Hematopoietic multipotent progenitor cell treated with erythropoietin and hydrocortisone succinate and interleukin-3 and kit ligand, for 17 days (in vitro differentiated cells): ENCODE measurements at regions not wholly inside any gene's neighbourhood (a gene's known extent, or its start where the extent isn't known, plus 50 kb on each side); places are given as distances from the start of the nearest gene placed in this dataset.
"Not testable (repeated sequence)": the region's sequence is repeated elsewhere in the genome, so short reads cannot be mapped to it uniquely, and the experiment has no call there.

Source experiments
- DNase-seq: peaks from one replicate; pipeline ENCODE4 v3.0.0-alpha.2; 2015; ENCODE audit warnings: low spot score

DNA sequence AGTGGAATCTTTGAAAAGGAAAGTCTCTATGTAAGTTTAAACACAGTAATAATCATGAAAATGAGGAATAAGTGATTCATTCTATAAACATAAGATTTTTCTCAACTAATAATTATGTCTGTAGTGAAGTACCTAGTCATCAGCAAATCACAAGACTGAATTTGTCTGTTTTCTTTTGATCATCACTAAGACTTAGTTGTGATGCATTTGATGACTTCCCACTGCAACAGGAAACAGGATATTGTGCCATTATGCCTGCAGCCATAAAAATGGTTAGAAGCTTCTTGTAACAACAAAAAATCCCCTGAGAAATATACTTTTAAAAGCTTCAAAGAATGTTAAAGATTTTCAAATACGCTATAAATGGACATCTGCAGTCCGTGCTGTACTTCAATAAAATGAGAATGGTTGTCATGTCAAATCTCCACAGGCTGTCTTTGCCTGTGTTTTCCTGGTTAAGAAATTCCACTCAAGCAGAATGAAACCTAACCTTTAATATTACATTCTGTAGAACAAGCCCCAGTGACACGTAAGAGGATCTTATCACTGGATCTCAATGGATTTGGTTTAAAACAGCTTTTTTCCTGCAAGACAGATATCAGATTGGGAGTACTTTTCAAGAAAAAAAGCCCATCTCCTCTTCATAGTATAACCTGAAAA, 1262.3 kb upstream of the PHF14 start:
- no peak for DNase-seq

DNA sequence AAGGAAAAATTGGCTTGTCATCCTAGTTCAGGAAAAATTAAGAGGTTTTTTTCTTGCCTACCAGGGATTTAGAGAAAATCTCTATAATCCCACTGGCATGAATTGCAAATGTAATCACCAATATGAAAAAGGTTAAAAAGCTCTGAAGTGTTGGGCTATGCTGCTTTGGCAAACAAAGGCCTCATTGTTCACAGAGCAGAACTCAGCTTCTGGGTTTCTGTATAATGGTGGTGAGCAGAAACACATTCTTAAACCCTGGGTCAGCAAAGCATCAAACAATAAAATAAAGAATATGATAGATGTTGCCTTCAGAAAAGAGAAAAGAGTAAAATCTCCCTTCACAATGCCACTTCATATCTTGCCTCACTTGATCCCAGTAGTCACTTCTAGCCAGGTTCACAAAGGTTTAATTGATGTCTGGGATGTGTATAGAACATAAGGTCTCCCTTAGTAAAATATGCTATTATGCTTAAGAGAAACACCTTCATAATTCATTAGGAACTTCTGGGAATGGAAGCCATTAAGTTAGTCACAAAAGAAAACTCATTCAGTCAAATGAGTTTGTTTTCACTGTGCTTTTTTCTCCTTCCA, 1255.5 kb upstream of the PHF14 start:
- DNase-seq: no peak

GRCh38 chr7:9719303-9719702, 1254.4 kb upstream of the PHF14 start:
- no peak for DNase-seq

DNA sequence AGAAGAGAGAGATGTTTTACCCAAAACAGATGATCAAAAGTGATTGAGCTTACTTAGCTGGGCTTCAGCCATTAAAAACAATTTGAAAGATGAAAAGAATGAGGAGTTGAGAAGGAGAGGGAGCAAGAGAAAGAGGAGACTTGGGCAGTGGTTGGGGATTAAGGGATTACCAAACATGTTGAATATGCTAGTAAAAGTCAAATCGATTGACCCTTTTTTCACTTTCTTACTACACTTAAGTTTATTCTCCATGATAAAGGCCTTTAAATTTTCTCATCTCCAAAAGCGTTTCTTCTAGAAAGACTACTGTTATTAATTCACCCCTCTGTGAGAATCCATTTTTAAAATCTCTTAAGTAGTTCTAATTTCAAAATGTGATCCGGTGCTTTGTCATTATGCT, 1254.0 kb upstream of the PHF14 start:
- no peak for DNase-seq

GRCh38 chr7:9725940-9726663, 1247.6 kb upstream of the PHF14 start:
- DNase-seq: not testable (repeated sequence)

DNA sequence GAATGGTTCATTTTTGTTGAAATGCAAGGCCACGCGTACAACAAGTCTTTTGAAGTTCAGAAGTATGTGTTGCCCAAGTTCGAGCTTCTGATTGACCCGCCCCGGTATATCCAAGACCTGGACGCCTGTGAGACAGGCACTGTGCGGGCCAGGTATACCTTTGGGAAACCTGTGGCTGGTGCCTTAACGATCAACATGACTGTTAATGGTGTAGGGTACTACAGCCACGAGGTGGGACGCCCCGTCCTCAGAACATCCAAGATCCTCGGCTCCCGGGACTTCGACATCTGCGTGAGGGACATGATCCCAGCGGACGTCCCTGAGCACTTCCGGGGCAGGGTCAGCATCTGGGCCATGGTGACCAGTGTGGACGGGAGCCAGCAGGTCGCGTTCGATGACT, 1246.9 kb upstream of the PHF14 start:
- DNase-seq: not testable (repeated sequence)

GRCh38 chr7:9727467-9727869, 1246.2 kb upstream of the PHF14 start:
- DNase-seq: not testable (repeated sequence)

DNA sequence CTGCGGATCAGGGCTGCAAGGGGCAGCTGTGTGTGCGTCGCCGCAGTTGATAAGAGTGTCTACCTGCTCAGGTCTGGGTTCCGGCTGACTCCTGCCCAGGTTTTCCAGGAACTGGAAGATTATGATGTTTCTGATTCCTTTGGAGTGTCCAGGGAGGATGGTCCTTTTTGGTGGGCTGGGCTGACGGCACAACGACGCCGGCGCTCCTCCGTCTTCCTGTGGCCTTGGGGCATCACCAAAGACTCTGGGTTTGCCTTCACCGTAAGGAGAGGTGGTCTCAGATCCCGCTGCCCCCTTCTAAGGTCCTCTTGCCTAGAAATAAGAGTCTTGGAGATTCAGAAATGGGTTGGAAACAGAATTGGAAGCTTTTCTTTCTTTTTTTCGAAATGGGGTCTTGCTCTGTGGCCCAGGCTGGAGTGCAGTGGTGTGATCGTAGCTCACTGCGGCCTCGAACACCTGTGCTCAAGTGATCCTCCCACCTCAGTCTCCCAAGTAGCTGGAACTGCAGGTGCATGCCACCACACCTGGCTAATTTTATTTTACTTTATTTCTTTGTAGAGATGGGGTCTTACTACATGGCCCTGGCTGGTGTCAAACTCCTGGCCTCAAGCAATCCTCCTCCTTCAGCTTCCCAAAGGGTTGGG, 1245.5 kb upstream of the PHF14 start:
- DNase-seq: not testable (repeated sequence)

DNA sequence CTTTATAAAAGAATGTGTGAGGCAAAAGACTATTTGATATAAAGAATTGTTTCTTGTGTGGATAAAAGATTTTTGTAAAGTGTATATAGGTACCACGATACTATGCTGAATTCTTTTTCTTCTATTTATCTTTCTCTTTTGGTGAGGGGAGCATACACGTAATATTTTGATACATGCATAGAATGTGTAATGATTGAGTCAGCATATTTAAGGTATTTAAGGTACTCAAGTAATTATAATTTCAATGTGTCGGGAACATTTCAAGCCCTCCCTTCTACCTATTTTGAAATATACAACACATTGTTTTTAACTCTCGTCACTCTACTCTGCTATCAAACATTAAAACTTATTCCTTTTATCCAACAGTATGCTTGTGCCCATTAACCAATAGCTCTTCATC, 1221.6 kb upstream of the PHF14 start:
- no peak for DNase-seq

DNA sequence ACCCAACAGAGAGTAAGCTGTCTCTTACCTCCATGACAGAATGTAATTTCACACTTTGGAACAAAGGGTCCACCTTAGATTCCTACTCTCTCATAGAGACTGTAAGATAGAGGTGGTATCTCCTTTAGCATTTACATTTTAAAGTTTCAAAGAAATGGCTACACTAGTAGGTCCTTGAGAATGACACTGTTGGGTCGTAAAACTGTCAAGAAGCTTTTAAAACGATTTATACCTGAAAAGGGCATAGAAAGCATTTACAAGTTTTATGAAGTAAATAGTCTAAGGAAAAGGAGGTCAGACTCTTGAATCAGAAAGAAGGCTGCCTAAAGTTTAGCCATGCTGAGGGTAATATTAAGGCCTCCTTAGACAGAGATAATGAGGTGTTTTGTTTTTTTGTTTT, 1212.4 kb upstream of the PHF14 start:
- DNase-seq: no peak

DNA sequence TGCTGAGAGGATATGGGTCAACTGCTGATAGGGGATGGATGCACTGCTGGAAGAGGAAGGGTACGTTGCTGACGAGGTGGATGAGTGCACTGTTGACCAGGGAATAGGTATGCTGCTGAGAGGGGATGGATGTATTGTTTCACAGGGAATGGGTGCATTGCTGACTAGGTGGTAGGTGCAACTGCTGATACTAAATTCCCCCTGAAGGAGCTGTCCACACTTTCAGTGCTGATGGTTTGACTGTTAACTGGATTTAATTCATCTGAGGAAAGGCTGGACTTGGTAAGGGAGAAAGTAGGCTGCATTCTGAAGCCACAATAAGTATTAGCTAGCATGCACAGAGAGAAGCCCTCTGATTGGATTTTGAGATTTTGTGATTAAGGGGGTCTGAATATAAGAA, 1196.8 kb upstream of the PHF14 start:
- DNase-seq: no peak

- DNase-seq: no peak
These were observed 1195.3 kb upstream of the PHF14 start for GRCh38 chr7:9778367-9778766.

DNA sequence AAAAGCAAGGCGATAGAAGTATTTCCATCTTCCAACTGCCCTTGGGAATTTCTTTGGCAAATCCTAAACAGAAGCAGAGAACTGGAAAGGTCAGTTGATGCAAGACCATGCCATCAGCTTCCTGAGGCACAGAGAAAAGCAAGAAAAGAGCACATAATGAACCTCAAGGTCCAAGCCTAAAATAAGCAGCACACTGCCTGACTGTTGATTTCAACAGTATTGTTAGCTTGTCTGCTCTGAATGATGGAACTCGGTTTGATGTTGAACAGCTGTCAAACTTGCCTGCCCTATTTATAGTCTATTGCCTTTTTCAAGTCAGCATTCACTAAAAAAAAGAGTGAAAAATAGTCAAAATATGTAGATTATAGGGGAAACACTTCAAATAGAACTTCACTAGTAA, 1192.0 kb upstream of the PHF14 start:
- DNase-seq: no peak

DNA sequence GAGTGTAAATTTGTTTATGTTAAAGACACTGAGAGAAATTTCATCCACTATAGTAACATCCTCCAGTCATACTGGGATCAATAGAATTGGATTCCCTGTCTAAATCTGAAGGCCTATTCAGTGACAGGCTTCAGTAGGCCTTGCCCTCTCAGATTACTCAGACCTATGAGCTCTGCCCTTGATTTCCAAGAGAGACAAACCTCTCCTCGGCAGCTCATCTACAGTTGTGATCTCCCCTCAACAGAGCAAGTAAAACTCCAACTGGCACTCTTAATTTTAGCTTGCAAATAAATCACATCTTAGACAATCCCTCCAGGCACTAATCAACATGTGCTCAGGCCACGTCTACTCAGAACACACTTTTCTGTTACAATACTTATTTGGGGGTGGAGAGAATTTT, 1191.4 kb upstream of the PHF14 start:
- no peak for DNase-seq

DNA sequence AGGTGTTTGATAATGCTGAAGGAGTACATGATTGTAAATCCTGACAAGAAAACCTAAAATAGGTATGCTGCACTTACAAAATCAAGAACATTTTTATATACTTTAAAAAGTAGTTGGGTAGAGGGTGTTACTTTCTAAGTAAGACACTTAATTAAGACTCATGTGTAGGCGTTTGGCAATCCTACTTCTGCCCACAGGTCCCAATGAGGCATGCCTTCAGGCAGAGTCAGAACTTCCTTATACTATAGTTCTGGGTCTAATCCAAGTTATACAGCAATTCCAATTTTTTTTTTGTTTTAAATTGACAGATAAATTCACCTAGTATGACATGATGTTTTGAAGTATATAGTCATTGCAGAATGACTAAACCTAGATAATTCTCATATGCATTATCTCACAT, 1188.5 kb upstream of the PHF14 start:
- DNase-seq: no peak

GRCh38 chr7:9796241-9796640, 1177.4 kb upstream of the PHF14 start:
- no peak for DNase-seq

GRCh38 chr7:9822458-9823290, 1151.0 kb upstream of the PHF14 start:
- no peak for DNase-seq

- no peak for DNase-seq
These were observed 1138.5 kb upstream of the PHF14 start for GRCh38 chr7:9835199-9835598.

GRCh38 chr7:9836671-9837070, 1137.0 kb upstream of the PHF14 start:
- no peak for DNase-seq

DNA sequence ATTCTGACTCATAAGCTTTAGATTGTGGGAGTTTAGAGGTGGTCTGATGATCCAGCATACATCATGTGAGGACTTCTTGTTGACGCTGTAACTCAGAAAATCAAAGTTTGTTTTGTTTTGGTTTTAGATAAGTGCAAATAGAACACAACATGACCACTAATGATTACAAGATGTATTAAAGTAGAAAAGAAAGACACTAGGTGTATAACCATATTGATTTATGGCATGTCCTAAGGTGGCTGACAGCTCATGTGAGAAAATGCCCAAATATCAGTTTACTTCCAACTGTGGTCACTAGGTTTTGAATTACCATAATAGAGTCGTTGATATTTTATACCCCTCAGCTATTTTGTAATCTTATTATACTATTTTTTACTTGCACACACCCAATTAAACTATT, 1131.4 kb upstream of the PHF14 start:
- DNase-seq: no peak

GRCh38 chr7:9846902-9847301, 1126.8 kb upstream of the PHF14 start:
- no peak for DNase-seq

DNA sequence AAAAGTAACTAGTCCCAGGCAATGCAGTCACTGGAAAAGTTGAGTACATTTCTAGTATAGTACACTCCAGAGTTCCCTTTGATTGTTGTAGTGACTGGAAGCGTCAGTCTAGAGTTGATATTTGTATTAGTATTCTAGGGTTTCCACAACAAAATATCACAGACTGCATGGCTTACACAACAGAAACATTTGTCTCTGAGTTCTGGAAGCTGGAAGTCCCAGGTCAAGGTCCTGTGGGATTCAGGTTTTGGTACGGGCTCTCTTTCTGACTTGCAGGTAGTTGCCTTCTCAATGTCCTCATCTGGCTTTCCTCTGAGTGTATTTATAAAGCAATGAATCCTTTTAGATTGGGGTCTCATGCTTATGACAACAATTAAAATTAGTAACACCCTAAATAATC, 1119.1 kb upstream of the PHF14 start:
- DNase-seq: no peak
